ENCODE measurements at regions not wholly inside any gene's neighbourhood (a gene's known extent, or its start where the extent isn't known, plus 50 kb on each side); places are given as distances from the start of the nearest gene placed in this dataset.

DNA sequence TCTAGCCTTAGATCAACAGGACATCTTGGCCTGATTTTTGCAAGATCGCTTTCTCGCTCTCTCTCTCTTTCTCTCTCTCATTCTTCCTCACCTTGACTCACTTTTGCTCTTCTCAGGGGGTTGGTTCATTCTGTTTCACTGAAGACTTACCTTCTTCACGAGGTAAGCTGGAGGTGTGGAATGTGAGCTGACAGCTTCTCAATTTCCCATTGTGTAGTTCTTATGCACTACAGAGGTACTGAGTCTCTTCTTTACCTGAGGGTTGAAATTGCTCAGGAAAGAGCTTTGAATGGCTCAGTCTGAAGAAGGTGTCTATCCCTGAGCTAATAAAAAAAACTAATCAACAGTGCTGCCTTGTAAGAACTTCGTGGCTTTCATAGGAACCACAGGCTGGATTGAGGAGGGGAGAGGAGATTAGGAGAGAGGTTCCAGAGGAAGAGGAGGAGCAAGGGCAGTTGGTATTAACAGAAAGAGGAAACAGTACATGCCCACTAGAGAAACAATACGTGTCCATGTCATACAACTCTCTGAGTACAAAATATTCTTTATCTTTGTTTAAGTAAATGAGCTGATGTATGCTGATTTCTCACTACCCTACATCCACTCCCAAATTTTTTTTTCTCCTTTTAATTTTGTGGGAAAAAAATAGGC is 192.2 kb downstream of the TMEM167A start:
- TF ChIP-seq POLR2A (IDR thresholded peaks at IDR 0.05) (no peak), EP300 (IDR thresholded peaks at IDR 0.05) (no peak)
- TF ChIP-seq, protein P1, sequence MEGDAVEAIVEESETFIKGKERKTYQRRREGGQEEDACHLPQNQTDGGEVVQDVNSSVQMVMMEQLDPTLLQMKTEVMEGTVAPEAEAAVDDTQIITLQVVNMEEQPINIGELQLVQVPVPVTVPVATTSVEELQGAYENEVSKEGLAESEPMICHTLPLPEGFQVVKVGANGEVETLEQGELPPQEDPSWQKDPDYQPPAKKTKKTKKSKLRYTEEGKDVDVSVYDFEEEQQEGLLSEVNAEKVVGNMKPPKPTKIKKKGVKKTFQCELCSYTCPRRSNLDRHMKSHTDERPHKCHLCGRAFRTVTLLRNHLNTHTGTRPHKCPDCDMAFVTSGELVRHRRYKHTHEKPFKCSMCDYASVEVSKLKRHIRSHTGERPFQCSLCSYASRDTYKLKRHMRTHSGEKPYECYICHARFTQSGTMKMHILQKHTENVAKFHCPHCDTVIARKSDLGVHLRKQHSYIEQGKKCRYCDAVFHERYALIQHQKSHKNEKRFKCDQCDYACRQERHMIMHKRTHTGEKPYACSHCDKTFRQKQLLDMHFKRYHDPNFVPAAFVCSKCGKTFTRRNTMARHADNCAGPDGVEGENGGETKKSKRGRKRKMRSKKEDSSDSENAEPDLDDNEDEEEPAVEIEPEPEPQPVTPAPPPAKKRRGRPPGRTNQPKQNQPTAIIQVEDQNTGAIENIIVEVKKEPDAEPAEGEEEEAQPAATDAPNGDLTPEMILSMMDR (IDR thresholded peaks at IDR 0.05) = no peak

Measured in tibial nerve (tissue), 4 donors.